NT2/D1 (cell line): ENCODE measurements at regions not wholly inside any gene's neighbourhood (a gene's known extent, or its start where the extent isn't known, plus 50 kb on each side); places are given as distances from the start of the nearest gene placed in this dataset.

Source experiments
- SUZ12 ChIP-seq: IDR thresholded peaks from 2 replicates; pipeline ENCODE4 v1.6.1; 2011; ENCODE audit not compliant: insufficient read length, insufficient read depth; ENCODE audit errors: extremely low read depth
- YY1 ChIP-seq: IDR thresholded peaks from 2 replicates; pipeline ENCODE4 v1.6.1; 2011; ENCODE audit not compliant: insufficient read length, insufficient read depth
- ZNF274 ChIP-seq: IDR thresholded peaks from 2 replicates; pipeline ENCODE4 v1.6.1; 2011; ENCODE audit warnings: mild to moderate bottlenecking, low read depth, low read length

DNA sequence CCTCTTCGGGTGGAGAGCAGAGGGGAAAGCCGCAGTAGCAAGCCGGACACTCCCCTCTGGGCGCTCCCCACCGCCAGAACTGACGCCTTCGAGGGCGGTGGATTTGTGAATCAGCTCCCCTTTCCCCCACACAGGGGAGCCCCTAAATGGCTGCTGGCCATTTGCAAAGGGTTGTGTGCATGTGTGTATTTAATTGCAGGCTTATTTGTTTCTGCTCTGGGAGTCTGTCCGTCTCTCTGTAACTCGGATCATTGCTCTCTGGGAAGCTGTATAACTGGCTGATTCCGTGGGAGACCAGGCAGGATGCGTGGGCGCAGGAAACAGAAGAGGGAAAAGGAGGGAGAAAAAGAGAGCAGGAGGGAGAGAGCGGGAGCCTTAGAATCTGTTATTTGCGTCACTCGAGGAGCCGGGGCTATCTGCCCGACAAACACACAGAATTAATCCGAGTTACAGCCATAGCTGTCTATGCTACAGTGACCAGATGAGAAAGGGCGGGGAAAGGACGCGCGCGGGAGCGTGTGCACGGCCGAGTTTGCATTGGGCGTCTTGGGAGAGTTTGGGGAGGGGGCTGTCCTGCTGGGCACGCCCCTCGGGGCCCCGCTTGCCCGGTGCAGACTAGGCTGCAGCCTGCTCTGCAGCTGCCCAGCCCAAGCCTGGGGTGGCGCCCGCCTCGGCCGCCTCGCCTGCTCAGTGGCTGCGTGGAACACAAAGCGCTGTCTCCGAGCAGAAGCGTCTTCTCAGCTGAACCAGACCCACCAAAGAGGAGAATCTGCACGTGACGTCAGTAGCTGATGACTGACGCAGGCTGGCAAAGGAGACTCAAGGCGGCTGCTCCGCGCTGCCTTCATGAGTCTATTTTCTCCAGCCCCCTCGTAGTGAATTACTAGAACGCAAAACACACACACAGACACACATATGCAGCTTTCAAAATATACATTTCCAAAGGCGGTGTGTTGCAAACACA lies 105.3 kb upstream of the HSD17B12 start:
- TF ChIP-seq YY1 (no peak), ZNF274 (no peak), SUZ12 (peak; percentile 95)
